ENCODE measurements at regions not wholly inside any gene's neighbourhood (a gene's known extent, or its start where the extent isn't known, plus 50 kb on each side); places are given as distances from the start of the nearest gene placed in this dataset.

DNA sequence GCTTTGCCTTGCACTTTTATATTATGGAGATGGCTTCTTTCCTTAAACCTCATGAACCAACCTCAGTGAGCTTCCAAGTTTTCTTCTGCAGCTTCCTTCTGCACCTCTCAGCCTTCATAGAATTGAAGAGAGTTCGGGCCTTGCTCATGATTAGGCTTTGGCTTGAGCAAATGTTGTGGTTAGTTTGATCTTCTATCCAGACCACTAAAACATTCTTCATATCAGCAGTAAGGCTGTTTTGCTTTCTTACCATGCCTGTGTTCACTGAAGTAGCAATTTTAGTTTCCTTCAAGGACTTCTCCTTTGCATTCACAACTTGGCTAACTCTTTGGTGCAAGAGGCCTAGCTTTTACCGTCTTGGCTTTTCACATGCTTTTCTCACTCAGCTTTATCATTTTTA is 125.4 kb downstream of the SNAPC1 start:
- in situ Hi-C loops (cut with HindIII; ENCODE audit: low pct_unique_long_range_greater_than_20kb, low sequenced_read_pairs) = no loop called here

DNA sequence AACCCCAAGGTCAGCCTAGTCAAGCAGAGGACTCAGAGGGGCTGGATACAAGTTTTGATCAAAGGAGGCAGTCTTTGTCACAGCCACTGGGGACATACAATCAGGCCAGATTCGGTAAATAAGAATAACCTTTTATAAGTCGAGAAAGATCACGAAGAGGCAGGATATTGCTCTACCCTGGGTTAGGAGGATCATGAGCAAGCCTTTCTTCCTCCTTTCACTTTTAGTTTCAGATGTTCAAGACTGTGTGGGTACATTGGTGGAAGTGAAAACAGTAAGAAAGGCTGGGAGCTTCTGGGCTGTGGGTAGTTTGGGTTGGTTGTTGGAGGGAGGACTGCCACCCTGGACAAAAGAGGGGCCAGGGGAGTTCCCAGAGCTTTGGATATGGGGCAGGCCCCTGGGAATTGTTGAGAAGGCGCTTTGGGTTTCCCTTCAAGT is 127.7 kb downstream of the SNAPC1 start:
- in situ Hi-C loops (cut with HindIII; ENCODE audit: low pct_unique_long_range_greater_than_20kb, low sequenced_read_pairs) = no loop called here
- DNase-seq (ENCODE audit: low read depth, low spot score) = peak; percentile 2

More for the DNA sequence above, 125.4 kb downstream of the SNAPC1 start:
- DNase-seq (ENCODE audit: low read depth, low spot score) = no peak

DNA sequence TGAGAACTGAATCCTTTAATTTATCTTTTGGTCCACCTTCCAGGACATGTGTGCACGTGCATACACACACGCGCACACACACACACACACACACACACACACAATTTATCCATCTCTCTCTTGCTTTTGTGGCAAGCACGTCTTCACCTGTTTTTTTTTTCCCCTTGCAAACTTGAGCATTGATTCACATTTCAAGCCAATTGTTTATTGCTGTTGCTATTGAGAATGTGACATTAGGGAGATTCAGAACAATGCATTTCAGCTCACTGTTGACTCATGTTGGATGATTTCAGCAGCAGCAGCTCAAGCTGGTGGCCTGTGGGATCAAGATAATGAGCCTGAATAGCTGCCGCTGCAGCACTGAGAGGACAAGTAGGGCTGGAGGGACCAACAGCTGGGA is 128.9 kb downstream of the SNAPC1 start:
- DNase-seq (ENCODE audit: low read depth, low spot score) = no peak
- in situ Hi-C loops (cut with HindIII; ENCODE audit: low pct_unique_long_range_greater_than_20kb, low sequenced_read_pairs) = no loop called here

DNA sequence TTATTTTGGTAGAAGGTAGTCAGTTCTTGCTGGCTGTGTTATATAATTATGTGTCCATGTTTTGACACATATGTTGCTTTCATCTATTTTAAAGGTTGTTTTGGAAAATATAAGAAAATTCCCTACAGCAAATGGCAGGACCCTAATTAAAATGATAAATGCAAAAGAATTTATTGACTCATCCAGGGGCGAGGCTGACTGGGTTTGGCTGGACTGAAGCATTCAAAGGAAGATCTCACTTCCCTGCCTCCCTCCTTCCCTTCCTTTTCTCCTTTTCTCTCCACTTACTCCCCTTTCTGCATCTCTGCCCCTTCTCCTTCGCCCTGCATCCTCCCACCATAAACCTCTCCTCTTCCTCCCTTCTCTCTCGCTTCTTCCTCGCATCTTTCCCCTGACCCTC is 129.6 kb downstream of the SNAPC1 start:
- in situ Hi-C loops (cut with HindIII; ENCODE audit: low pct_unique_long_range_greater_than_20kb, low sequenced_read_pairs) = no loop called here
- no peak for DNase-seq (ENCODE audit: low read depth, low spot score)

DNA sequence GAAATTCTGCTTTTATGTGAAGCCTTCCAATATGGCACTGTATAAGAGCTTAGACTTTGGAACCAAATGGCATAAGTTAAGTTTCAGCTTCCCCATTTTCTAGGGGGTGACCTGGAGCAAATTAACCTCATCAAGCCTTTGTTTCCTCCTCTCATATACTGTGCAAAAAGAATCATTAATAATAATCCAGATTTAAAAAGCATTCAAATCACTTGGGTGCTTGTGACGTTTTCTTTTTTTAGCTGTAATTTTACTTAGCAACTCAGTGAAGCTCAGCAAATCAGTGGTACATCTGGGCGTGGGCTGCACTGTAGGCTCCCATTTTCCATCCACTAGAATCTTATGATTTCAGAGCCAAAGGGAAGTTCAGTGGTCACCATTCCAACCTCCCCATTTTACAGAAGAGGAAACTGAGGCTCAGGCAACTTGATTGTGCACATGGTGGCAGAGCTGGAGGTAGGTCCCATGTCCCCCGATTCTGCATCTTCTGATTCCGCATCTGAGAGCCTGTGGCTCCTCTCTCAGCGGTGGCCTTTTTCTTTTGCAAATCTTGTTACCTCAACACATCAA is 131.2 kb downstream of the SNAPC1 start:
- no peak for DNase-seq (ENCODE audit: low read depth, low spot score)
- in situ Hi-C loops (cut with HindIII; ENCODE audit: low pct_unique_long_range_greater_than_20kb, low sequenced_read_pairs) = no loop called here

DNA sequence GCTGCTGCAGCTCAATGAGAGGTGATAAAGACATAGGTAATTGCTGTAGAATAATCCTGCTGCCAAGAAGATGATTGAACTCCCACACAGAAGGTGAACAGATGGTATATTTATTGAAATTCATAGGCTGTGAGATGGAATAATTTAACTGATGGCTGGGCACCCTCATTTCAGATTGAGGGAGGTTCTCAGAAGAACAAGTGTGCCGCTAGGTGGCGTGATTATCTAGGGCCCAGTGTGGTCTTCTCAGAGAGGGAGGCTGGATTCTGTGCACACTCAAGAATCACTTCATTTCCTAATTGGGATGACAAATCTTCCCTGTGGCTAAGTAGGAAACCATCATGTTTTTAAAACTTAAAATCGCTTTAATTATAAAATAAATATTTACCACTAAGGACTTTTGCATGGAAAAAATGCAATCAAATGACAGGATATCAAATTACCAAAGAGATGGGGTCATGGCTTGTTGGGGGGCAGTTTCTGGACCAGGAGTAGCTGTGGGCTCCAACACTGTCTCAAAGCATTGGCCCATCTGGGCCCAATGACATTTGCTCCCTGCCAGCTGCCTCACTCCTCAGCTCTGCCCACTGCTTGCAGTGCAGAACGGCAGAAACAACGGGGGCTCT is 132.3 kb downstream of the SNAPC1 start:
- in situ Hi-C loops (cut with HindIII; ENCODE audit: low pct_unique_long_range_greater_than_20kb, low sequenced_read_pairs) = no loop called here
- peak; percentile 76 for DNase-seq (ENCODE audit: low read depth, low spot score)

DNA sequence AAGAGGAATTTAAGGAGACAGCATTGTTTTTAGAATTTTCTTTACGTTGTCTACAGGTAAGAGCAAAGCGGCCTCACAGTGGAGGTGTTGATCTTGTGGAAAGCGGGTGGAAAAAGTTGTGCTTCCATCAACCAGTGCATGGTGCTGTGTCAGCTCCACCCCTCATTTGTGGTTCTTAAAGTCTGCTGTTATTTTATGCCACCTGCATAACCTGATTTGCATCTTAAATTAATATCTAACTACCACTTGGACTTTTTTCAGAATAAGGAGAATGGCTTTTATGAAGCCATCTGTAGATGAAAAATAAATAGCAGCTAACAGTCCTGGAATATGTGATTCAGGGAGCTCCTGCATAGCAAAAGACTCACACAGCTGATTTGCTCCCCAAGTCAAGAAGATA is 135.1 kb downstream of the SNAPC1 start:
- in situ Hi-C loops (cut with HindIII; ENCODE audit: low pct_unique_long_range_greater_than_20kb, low sequenced_read_pairs) = no loop called here
- no peak for DNase-seq (ENCODE audit: low read depth, low spot score)

DNA sequence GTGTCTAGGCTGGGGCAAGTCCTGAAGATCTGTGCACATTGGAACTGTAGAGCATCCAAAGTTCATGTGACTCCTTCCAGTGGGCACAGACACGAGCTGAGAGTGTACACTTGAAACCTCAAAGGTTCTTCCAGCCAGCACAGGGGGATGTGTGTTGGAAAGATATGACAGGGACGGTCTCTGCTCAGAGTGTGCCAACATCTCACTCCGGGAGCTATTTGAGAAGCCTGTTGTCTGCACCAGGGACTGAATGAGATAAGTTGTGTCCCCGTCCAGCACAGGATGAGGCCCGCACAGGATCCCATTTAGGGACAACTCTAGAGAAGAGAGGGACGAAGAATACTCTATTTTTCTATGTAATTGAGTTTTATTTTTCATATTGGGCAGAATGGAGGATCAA is 136.3 kb downstream of the SNAPC1 start:
- in situ Hi-C loops (cut with HindIII; ENCODE audit: low pct_unique_long_range_greater_than_20kb, low sequenced_read_pairs) = no loop called here
- DNase-seq (ENCODE audit: low read depth, low spot score) = no peak

DNA sequence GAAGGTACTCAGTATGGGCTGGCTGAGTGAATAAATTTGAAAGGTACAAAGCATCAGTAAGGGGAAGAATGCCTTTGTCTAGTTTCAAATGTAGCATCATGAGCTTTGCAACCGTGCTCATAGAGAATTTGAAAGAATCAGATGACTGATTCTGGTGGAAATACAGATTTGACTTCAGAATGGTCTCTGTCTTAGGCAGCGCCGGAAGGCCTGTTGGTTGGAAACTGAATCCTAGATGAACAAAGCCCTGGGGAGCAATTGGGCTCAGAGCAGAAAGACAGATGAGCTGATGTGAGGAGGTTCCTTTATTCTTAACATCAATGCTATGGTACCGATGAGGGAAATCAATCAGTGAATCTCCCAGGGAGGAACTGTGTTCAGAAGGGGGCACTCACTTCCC is 137.3 kb downstream of the SNAPC1 start:
- DNase-seq (ENCODE audit: low read depth, low spot score) = no peak
- in situ Hi-C loops (cut with HindIII; ENCODE audit: low pct_unique_long_range_greater_than_20kb, low sequenced_read_pairs) = no loop called here

DNA sequence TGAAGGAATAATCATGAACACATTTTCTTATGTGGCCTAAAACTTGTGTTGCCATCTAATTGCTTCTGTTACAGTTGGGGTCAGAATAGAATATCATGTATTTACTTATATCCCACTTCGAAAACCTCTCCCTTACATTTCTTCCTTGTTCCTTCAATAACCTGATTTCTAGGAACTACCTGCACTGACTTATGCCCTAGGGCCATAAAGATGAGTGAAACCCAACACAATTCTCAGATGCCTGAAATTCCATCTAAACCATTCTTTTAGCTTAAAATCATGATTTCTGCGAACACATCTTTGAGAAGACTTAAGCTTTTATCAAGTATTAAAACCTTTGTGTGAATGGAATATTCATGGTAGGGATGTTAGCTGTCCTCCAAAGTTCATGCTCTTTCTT is 142.7 kb downstream of the SNAPC1 start:
- DNase-seq (ENCODE audit: low read depth, low spot score) = no peak
- in situ Hi-C loops (cut with HindIII; ENCODE audit: low pct_unique_long_range_greater_than_20kb, low sequenced_read_pairs) = no loop called here

DNA sequence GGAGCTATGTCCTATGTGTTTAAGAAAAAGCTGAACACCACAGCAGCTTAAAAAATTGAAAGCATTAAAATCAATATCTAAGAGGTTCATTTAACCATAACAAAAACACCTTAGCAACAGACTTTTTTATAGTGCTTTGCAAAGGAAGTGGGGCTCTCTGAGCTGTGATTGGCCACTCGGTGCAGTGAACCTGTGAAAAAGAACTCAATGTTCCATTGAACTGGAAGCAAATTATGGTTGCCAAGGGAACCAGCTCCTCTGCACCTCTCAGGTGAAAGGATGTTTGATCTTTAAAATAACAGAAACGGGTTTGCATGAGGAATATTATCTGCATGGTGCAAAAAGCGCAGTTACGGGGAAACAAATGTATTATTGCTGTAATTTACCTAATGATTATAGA is 149.4 kb downstream of the SNAPC1 start:
- no peak for DNase-seq (ENCODE audit: low read depth, low spot score)
- in situ Hi-C loops (cut with HindIII; ENCODE audit: low pct_unique_long_range_greater_than_20kb, low sequenced_read_pairs) = no loop called here

DNA sequence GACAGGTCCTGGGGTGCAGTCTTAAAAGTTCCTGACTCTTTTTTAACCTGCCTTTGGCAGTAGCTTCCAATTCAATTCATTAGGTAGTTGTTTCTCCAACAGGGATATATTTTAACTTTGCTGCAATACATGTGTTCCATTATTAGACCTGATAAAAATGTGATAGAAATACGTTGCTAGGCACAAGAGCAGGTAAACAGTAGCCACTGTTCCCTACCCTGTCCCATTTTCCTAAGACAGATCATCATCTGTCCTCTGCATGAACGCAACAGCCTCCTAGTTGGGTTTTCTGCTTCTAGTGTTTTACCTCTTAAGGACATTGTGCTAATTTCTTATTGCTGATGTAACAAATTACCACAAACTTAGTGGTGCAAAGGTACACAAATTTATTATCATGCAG is 156.8 kb downstream of the SNAPC1 start:
- DNase-seq (ENCODE audit: low read depth, low spot score) = no peak
- in situ Hi-C loops (cut with HindIII; ENCODE audit: low pct_unique_long_range_greater_than_20kb, low sequenced_read_pairs) = no loop called here

DNA sequence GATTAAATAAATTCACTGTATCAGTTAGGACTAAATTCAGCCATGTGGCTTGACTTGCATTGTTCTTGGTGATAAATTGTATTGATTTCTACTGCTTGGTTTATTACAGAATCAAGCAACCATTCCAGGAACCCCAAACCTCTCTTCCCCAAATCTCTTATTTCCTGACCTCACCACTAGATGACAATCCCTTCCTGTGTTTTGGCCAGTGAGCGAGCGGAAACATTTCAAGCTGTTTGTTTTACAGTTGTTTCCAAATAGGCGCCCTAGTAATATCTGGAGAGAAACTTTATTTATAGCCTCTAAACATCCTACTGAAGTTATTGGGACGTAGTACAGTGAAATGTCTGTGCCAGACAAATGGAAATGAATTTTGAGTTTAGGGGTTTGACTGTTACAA is 161.1 kb downstream of the SNAPC1 start:
- in situ Hi-C loops (cut with HindIII; ENCODE audit: low pct_unique_long_range_greater_than_20kb, low sequenced_read_pairs) = no loop called here
- peak; percentile 24 for DNase-seq (ENCODE audit: low read depth, low spot score)

DNA sequence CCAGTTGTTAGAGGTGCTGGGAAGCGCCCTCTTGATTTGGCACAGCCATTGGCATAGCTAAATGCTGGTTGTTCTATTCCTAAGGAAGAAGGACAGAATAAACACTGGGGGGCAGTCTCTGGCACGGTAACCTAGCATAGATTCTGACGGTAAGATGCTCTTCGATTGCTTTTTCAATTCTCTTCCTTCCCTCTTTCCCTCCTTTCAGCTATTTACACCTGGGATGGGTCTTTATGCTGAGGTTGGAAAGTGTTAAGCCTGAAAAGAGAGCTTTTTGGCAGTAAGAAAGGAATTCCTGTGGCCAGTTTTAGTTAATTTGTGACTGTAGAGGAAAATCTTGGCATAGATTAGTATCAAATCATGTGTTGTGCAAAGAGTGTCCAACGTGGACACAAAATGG is 162.8 kb downstream of the SNAPC1 start:
- peak; percentile 56 for DNase-seq (ENCODE audit: low read depth, low spot score)
- in situ Hi-C loops (cut with HindIII; ENCODE audit: low pct_unique_long_range_greater_than_20kb, low sequenced_read_pairs) = no loop called here

DNA sequence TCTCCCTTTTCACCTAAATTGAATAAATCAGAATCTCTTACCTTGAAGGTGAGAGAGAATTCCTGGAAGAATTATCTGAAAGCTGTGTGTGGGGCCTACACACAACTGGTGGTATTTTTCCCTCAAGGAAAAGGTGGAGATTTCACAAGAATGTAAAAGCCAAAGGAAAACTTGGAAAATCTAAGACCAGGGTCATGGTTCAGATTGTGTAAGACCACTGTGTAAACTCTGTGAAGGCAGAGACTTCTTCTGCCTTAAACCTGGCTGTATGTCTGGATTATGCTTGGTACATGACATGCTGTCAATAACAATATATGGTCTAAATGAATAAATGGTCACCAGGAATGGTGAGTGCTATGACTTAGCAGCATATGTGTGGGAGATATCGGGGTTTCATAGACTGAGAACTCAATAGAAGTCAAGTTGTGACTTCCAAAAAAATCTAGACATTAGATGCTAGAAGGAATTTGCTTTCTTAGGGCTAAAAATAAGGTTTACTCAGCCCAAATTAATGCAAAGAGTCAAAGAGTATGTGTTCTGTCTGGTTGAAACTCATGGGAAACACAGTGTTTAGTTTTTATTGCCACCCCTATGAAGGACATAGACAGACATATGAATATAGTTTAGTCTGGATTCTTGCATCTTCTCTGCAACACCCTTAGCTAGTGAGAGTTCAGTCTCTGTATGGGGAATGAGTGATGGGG is 163.7 kb downstream of the SNAPC1 start:
- DNase-seq (ENCODE audit: low read depth, low spot score) = no peak
- in situ Hi-C loops (cut with HindIII; ENCODE audit: low pct_unique_long_range_greater_than_20kb, low sequenced_read_pairs) = no loop called here

DNA sequence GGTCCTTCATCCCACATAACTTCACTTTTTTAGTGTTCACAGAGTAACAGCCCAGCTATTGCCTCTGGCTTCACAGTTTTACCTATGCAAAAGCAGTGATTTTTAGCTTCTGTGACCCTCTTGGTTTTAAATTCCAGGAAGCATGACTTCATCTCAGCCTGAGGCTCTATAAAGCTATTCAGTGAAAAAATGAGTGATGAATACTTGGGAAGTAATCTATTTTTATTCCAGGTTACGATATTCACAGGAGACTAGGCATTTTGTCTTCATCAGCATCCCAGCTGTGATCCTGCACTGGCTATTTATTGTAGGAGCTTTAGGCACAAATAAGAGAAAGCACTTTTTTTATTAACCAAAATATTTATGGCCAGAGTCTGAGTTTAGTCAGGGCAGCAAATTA is 164.8 kb downstream of the SNAPC1 start:
- no peak for DNase-seq (ENCODE audit: low read depth, low spot score)
- in situ Hi-C loops (cut with HindIII; ENCODE audit: low pct_unique_long_range_greater_than_20kb, low sequenced_read_pairs) = no loop called here

DNA sequence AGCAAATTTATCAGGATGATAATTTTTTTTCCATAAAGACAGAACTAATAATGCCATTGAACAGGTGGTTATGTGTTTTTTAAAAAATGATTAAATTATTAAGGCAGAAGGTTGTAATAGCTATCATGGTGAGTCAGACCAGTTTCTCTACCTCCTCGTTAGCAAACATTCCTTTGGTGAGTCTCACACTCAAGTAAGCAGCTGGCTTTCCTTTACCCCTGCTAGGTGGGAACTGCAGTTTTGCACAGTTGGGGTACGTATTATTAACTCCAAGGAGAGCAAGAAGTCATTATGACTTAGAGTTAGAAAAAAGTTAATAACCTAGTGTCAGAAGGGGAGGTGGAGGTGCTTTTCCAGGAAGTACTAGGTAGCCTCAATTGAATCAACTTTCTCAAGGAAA is 165.3 kb downstream of the SNAPC1 start:
- in situ Hi-C loops (cut with HindIII; ENCODE audit: low pct_unique_long_range_greater_than_20kb, low sequenced_read_pairs) = no loop called here
- DNase-seq (ENCODE audit: low read depth, low spot score) = no peak

DNA sequence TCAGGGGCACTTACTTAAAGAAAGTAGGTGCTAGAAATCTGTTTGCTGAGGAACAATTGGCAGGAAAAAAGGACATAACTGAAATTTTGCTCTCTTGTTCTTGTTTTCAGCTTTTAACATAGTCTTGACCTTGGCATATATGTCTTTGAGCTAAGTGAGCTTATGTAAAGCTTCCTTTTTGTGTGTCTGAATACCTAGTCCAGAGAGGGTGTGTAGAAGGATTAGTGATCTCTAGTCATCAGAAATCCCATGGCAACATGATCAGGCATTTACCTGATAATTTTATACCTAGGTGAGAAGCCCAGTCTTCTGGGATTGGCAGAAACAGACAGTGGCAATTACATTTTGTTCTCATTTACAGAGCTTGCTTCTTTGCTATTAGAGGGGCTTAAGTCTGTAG is 166.1 kb downstream of the SNAPC1 start:
- no peak for DNase-seq (ENCODE audit: low read depth, low spot score)
- in situ Hi-C loops (cut with HindIII; ENCODE audit: low pct_unique_long_range_greater_than_20kb, low sequenced_read_pairs) = no loop called here

DNA sequence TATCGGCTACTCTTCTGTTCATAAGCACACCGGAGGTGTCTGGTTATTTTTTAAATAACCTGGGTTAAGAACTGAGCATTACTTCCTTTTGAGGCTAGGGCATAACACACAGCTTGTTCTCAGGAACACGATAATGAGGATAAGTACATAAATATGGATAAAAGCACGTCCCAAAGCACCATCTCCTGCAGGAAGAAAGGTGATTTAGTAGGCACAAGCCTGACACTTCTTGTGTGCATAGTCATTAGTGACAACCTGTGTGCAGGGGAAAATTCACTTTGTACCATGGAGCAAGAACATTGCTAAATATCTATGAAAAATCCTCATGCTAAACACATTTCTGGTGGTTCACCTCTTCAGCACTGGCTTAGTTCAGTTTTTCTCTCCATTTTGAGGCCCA is 166.5 kb downstream of the SNAPC1 start:
- DNase-seq (ENCODE audit: low read depth, low spot score) = no peak
- in situ Hi-C loops (cut with HindIII; ENCODE audit: low pct_unique_long_range_greater_than_20kb, low sequenced_read_pairs) = no loop called here
